Mesodermal cell (in vitro differentiated cells): ENCODE measurements at regions not wholly inside any gene's neighbourhood (a gene's known extent, or its start where the extent isn't known, plus 50 kb on each side); places are given as distances from the start of the nearest gene placed in this dataset.

ENCODE experiments used
- H3K27ac ChIP-seq: 2 replicates; pipeline ENCODE4 v1.7.0; 2013; ENCODE audit warnings: mild to moderate bottlenecking, low read depth, low read length, moderate library complexity; ENCODE audit not compliant: severe bottlenecking
- H3K36me3 ChIP-seq: 2 replicates; pipeline ENCODE4 v1.7.1; 2013; ENCODE audit warnings: mild to moderate bottlenecking, low read length, moderate library complexity; ENCODE audit not compliant: control insufficient read depth, insufficient read depth
- H3K4me1 ChIP-seq: one replicate; pipeline ENCODE4 v1.7.1; 2013; ENCODE audit warnings: mild to moderate bottlenecking, low read length; ENCODE audit not compliant: insufficient read depth, control insufficient read depth, poor library complexity, severe bottlenecking
- H3K4me3 ChIP-seq: 2 replicates; pipeline ENCODE4 v1.7.0; 2013; ENCODE audit warnings: low read length, control low read depth, mild to moderate bottlenecking; ENCODE audit not compliant: insufficient read depth, poor library complexity, severe bottlenecking; ENCODE audit errors: extremely low read depth
- H3K9me3 ChIP-seq: 2 replicates; pipeline ENCODE4 v1.7.1; 2013; ENCODE audit warnings: mild to moderate bottlenecking, low read length, moderate library complexity; ENCODE audit not compliant: control insufficient read depth
- WGBS, 2 experiments: methylation state at CpG; one replicate each; pipeline ENCODE4 v1.1.5; 2013; ENCODE audit warnings: missing lambda C conversion rate in 2 of 2; ENCODE audit not compliant: insufficient coverage in 2 of 2; 5-methylcytosine and 5-hydroxymethylcytosine counted together

DNA sequence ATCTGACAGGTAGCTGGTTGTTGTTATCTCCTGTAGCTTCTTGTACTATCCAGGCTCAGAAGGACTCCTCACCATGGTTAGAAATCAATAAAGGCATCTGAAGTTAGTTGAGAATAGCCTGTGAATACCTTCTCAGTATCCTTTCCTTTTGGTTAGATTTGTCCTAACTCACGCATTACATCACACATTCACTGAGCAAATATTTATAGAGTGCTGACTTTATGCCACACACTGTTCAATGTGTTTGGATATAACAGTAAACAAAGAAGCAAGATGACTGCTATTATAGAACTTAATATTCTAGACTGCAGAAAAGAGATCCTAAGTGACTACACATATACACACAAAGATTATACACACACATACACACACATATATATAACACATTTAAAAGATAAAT lies 889.9 kb upstream of the CHAC2 start:
- WGBS, 2 experiments = no CpG with 5 or more reads among the region's 1 CpG
- H3K4me3 ChIP-seq = no peak overlapping the region
- no peaks in the 10 kb centered on the region for H3K36me3 ChIP-seq
- H3K9me3 ChIP-seq = no peaks in the 10 kb centered on the region
- no peaks in the 10 kb centered on the region for H3K4me1 ChIP-seq
- no peak overlapping the region for H3K27ac ChIP-seq

DNA sequence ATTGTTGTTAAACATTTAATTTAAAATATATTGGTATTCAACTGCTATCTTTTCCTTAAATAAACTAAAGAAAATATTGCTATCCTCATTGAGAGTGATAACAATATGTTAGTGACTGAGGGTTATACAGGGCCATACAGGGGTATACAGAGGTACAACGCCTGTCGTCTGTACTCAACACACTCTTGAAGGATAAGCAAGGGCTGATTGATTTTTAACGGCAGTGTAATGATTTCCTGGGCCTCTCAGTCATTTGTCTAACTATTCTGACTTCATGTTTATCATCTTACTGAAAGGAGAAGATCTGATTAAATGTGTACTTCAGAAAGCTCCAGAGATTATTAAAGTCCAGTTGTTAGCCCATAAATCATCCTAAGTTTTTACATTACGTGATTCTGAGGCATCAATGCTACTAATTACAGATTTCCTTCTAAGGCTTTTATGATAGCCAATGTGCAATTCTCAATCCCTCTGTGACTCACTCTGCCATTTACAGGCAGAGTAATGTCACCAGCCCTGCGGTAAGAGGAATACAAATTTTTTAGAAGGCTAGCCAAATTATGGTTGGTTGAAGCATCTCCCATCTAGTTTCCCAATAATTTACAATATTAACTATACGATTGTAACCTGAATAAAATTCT lies 893.0 kb upstream of the CHAC2 start:
- H3K9me3 ChIP-seq = no peaks in the 10 kb centered on the region
- H3K27ac ChIP-seq = no peak overlapping the region
- H3K36me3 ChIP-seq = no peaks in the 10 kb centered on the region
- H3K4me3 ChIP-seq = no peak overlapping the region
- WGBS, 2 experiments = 81 to 94% methylated on average over 4 to 6 of the region's 6 CpGs
- H3K4me1 ChIP-seq = no peaks in the 10 kb centered on the region

DNA sequence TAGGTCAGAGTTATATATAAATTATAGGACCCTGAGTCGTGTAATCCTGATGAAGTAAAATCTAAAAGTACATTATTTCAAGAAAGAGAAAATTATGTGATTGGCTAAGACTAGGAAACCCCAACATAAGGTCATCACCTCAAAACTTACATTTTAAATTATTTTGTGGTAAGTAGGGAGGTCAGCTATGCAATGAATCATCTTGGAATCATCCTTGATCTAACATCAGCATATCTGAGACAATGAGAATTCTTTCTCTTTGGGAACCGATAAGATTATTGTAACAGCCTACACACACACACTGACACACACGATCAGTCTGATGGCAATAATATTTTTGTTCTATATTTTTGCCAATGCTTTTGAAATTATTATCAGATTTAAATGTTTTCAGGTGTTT lies 904.8 kb upstream of the CHAC2 start:
- no peak overlapping the region for H3K27ac ChIP-seq
- no peaks in the 10 kb centered on the region for H3K9me3 ChIP-seq
- no CpG with 5 or more reads among the region's 3 CpGs for WGBS, 2 experiments
- no peaks in the 10 kb centered on the region for H3K36me3 ChIP-seq
- no peaks in the 10 kb centered on the region for H3K4me1 ChIP-seq
- no peak overlapping the region for H3K4me3 ChIP-seq

DNA sequence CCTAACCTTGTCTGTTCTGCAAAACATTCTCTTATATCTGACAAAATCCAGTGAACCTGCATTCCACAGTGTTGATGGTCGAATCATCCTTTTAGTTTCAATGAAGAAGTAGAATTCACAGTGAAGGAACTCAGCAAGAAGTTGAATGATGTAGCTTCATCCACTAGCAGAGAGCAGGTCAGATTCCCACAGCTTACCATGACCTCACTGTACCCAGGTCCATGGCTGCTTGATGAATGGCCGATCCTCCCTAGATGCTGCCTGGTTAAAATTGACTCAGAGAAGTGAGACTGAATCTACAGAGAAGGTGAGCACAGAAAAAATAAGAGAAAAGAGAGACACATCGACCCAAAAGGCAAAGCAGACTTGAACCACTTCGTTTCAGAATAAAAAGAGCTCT lies 906.0 kb upstream of the CHAC2 start:
- WGBS, 2 experiments = 88 to 95% methylated on average over 2 to 3 of the region's 4 CpGs
- Histone ChIP-seq H3K36me3 (no peaks in the 10 kb centered on the region), H3K9me3 (no peaks in the 10 kb centered on the region), H3K27ac (no peak overlapping the region), H3K4me3 (no peak overlapping the region), H3K4me1 (no peaks in the 10 kb centered on the region)

DNA sequence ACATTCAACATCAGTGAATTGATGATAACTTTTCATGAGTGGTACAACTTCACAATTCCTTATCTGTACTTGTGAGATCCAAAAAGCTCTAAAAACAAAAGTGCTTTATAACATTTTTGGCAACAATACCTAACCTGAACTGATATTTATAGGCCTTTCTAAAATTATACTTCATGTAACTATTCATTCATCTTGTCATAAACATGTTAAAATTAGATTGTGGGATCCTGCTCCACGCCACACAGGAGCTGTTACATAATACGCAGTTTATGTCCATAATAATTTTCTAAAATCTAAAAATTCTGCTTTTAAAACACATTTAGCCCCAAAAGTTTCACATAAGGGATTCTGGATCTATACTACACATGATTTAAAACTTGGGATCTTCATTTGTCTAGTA lies 908.5 kb upstream of the CHAC2 start:
- H3K36me3 ChIP-seq = no peaks in the 10 kb centered on the region
- no peaks in the 10 kb centered on the region for H3K4me1 ChIP-seq
- WGBS, 2 experiments = 100% methylated on average over 1 of the region's 2 CpGs; no CpG with 5 or more reads in 1 of the 2 experiments
- H3K4me3 ChIP-seq = no peak overlapping the region
- H3K27ac ChIP-seq = no peak overlapping the region
- H3K9me3 ChIP-seq = no peaks in the 10 kb centered on the region

DNA sequence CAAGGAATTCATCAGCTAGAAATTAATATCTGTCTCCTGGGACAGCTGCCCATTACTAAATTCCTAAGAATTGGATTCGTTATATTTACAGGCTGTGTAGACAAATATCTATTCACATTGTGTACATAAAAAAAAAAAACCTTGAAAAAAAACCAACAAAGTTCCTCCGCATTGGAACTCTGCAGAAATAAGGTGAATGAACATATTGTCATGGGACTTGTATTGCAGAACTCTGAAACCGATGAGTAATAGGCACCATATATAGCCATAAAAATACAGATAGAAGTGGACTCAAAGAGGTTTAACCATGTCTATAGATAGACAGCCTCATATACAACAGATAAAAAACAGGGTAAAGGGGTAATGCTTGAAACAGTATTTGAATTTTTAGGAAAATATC lies 909.9 kb upstream of the CHAC2 start:
- no CpG with 5 or more reads among the region's 3 CpGs for WGBS, 2 experiments
- no peaks in the 10 kb centered on the region for H3K36me3 ChIP-seq
- H3K4me1 ChIP-seq = no peaks in the 10 kb centered on the region
- no peak overlapping the region for H3K27ac ChIP-seq
- H3K9me3 ChIP-seq = no peaks in the 10 kb centered on the region
- no peak overlapping the region for H3K4me3 ChIP-seq

DNA sequence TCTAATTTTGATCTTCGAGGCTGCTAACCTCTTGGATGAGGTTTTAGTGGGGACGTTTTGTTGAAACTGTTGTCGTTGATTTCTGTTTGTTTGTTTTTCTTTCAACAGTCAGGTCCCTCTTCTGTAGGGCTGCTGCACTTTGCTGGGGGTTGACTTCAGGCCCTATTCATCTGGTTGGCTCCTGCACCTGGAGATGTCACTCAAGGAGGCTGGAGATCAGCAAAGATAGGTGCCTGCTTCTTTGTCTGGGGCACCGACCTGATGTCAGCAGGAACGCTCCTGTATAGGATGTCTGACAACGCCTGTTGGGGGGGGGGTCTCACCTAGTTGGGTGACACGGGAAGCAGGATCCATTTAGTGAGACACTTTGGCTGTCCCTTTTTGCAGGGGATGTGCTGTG lies 915.6 kb upstream of the CHAC2 start:
- 80 to 83% methylated on average over 3 to 5 of the region's 7 CpGs for WGBS, 2 experiments
- Histone ChIP-seq H3K36me3 (no peaks in the 10 kb centered on the region), H3K4me3 (no peak overlapping the region), H3K9me3 (no peaks in the 10 kb centered on the region), H3K4me1 (no peaks in the 10 kb centered on the region), H3K27ac (no peak overlapping the region)

DNA sequence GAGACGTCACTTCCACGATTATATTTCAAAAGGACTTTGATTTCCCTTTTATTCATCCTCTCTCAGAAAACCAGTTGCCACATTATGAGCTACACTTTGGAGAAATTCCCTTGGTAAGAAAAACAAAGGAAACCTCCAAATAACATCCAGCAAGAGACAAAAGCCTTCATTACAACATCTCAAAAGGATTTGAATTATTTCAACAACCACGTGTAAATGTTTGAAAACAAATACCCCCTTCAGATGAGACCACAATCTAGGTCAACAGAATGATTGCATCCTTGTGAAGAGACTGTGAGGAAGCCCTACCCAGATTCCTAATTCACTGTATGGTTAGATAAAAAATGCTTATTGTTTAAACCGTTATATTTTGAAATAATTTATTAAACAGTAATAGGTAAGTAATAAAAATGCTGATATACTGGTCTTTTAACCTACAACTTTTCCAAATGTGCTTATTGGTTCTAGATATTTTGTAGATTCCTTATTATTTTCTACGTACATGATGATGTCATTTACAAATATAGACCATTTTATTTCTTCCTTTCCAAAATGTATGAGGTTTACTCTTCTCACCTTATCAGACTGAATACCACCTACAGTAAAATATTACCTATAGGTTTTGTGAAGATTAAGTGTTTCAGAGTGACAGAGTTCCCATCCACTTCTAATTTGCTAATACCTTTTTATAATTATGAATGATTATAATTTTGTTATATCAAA lies 922.7 kb upstream of the CHAC2 start:
- no peak overlapping the region for H3K27ac ChIP-seq
- WGBS, 2 experiments = 60% methylated on average over 1 of the region's 5 CpGs; no CpG with 5 or more reads in 1 of the 2 experiments
- H3K36me3 ChIP-seq = no peaks in the 10 kb centered on the region
- H3K9me3 ChIP-seq = no peaks in the 10 kb centered on the region
- H3K4me3 ChIP-seq = no peak overlapping the region
- H3K4me1 ChIP-seq = no peaks in the 10 kb centered on the region

DNA sequence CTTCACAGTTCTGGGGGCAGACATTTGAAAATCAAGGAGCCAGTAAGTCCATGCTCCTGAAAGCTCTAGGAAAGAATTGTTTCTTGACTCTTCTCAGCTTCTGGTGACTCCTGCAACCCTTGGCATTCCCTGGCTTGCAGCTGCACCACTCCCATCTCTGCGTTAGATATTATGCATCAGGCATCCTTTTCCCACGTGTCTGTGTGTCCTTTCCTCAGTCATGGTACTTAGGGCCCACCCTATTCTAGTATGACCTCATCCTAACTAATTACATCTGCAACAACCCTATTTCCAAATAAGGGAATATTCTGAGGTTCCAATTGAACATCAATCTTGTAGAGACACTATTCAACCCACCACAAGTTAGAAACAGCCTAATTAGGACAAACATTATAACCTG lies 931.7 kb upstream of the CHAC2 start:
- Histone ChIP-seq H3K36me3 (no peaks in the 10 kb centered on the region), H3K4me1 (no peaks in the 10 kb centered on the region), H3K9me3 (no peaks in the 10 kb centered on the region), H3K4me3 (no peak overlapping the region), H3K27ac (no peak overlapping the region)
- WGBS, 2 experiments = 71 to 100% methylated on average over 2 of the region's 2 CpGs

DNA sequence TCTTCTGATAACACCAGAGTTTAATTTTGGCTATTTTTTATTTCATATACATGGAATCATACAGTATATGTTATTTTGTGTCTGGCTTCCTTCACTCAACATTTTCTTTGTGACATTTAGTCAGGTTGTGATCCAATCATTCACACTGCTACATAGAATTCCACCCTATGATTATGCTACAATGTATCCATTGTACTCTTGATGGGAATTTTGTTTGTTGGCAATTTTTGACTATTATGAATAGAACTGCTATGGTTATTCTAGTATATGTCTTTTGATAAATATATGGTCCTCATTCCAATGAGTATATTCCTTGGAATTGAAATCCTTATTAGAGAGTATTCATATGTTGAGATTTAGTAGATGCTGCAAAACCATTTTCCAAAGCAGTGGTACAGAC lies 936.4 kb upstream of the CHAC2 start:
- Histone ChIP-seq H3K4me3 (no peak overlapping the region), H3K9me3 (no peaks in the 10 kb centered on the region), H3K4me1 (no peaks in the 10 kb centered on the region), H3K27ac (no peak overlapping the region), H3K36me3 (no peaks in the 10 kb centered on the region)

DNA sequence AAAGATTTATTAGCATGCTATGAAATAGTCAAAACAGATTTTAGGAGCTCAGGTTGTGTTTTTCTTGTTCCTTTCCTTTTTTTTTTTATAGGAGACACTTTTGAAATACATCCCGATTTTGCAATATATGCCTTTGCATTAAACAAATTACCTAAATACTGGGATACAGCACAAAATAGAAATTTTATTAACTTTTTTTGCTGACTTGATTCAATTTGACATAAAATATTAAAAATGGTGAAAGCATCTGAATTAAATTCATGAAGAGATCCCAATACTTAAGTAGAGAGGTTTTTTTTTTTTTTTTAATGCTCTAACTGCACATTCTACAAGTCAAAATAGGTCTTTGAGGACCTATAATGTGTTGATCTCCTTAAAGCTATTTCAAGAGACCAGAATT lies 939.5 kb upstream of the CHAC2 start:
- Histone ChIP-seq H3K27ac (no peak overlapping the region), H3K36me3 (no peaks in the 10 kb centered on the region), H3K9me3 (no peaks in the 10 kb centered on the region), H3K4me1 (no peaks in the 10 kb centered on the region), H3K4me3 (no peak overlapping the region)
- WGBS, 2 experiments = 100% methylated on average over 1 of the region's 1 CpG; no CpG with 5 or more reads in 1 of the 2 experiments
